ENCODE measurements at regions not wholly inside any gene's neighbourhood (a gene's known extent, or its start where the extent isn't known, plus 50 kb on each side); places are given as distances from the start of the nearest gene placed in this dataset.

GRCh38 chrX:45745479-45745878 lies 544.8 kb upstream of the DIPK2B start:
- H3K9me3 ChIP-seq (ENCODE audit: control insufficient read depth, insufficient read depth, low read length) = no peaks in the 10 kb centered on the region
- H3K4me1 ChIP-seq (ENCODE audit: control insufficient read depth, insufficient read depth, low read length) = no peaks in the 10 kb centered on the region
- H3K27ac ChIP-seq (ENCODE audit: low read length) = no peak overlapping the region
- H3K27me3 ChIP-seq (ENCODE audit: control insufficient read depth, insufficient read depth, low read length) = no peaks in the 10 kb centered on the region
- H3K4me3 ChIP-seq (ENCODE audit: low read length) = no peak overlapping the region
- H3K36me3 ChIP-seq (ENCODE audit: control insufficient read depth, insufficient read depth, low read length) = no peaks in the 10 kb centered on the region
- DNase-seq (ENCODE audit: low read depth, low spot score) = no peak

DNA sequence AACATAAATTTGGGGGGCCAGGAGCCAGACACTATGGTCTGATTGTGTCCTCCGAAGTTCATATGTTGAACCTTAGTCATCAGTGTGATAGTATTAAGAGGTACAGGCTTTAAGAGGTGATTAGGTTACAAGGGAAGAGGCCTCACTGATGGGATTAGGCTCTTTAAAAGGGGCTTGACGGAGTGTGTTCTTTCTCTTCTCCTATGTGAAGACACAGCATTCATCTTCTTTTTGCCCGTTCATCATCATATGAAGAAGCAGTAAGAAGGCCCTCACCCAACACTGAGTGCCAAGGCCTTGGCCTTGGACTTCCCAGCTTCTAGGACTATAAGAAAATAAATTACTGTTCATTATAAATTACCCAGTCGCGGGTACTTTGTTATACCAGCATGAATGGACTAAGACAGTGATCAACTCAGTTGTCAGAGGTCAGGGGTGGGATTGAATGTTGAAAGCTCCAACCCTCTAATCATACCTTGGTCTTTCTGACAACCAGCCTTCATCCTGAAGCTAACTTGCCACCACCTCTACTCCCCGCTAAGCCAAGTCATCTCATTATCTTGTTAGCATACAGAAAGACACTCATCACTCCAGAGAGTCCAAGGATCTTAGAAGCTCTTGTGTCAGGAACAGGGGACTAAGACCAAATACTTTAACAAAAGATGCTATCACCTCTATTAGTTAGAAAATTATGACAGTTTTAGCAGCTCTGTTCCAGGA lies 543.4 kb upstream of the DIPK2B start:
- WGBS (ENCODE audit: insufficient coverage, insufficient read length) = no CpG with 5 or more reads among the region's 6 CpGs

DNA sequence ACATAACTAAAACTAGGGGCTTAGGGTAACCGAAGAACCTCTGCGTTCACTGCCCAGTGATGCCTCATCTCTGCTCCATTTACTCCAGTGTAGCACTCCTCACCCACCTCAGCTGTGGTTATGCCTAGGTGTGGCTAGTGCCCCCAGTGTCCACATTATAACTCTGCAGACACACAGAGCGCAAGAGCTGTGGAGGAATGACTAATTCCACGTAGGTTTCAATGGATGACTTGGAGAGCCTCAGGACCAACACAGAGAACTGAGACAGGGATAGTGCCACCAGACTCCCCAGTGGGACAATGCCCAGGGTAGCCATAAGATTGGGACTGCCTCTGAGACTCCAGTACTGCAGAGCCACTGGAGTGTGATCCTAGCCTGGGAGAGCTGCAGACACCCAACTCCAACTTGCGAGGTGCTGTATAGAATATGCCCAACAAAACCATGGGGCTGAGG lies 542.4 kb upstream of the DIPK2B start:
- Histone ChIP-seq H3K36me3 (ENCODE audit: control insufficient read depth, insufficient read depth, low read length) (no peaks in the 10 kb centered on the region), H3K9me3 (ENCODE audit: control insufficient read depth, insufficient read depth, low read length) (no peaks in the 10 kb centered on the region), H3K27ac (ENCODE audit: low read length) (no peak overlapping the region), H3K4me1 (ENCODE audit: control insufficient read depth, insufficient read depth, low read length) (no peaks in the 10 kb centered on the region), H3K4me3 (ENCODE audit: low read length) (no peak overlapping the region), H3K27me3 (ENCODE audit: control insufficient read depth, insufficient read depth, low read length) (no peaks in the 10 kb centered on the region)
- WGBS (ENCODE audit: insufficient coverage, insufficient read length) = no CpG with 5 or more reads among the region's 5 CpGs
- no peak for DNase-seq (ENCODE audit: low read depth, low spot score)

More for the DNA sequence above, 543.4 kb upstream of the DIPK2B start:
- no peaks in the 10 kb centered on the region for H3K9me3 ChIP-seq (ENCODE audit: control insufficient read depth, insufficient read depth, low read length)
- no peaks in the 10 kb centered on the region for H3K4me1 ChIP-seq (ENCODE audit: control insufficient read depth, insufficient read depth, low read length)
- H3K27ac ChIP-seq (ENCODE audit: low read length) = no peak overlapping the region
- DNase-seq (ENCODE audit: low read depth, low spot score) = no peak
- H3K4me3 ChIP-seq (ENCODE audit: low read length) = no peak overlapping the region
- no peaks in the 10 kb centered on the region for H3K27me3 ChIP-seq (ENCODE audit: control insufficient read depth, insufficient read depth, low read length)
- no peaks in the 10 kb centered on the region for H3K36me3 ChIP-seq (ENCODE audit: control insufficient read depth, insufficient read depth, low read length)

- Histone ChIP-seq H3K4me1 (ENCODE audit: control insufficient read depth, insufficient read depth, low read length) (no peaks in the 10 kb centered on the region), H3K4me3 (ENCODE audit: low read length) (no peak overlapping the region), H3K27ac (ENCODE audit: low read length) (no peak overlapping the region), H3K9me3 (ENCODE audit: control insufficient read depth, insufficient read depth, low read length) (no peaks in the 10 kb centered on the region), H3K36me3 (ENCODE audit: control insufficient read depth, insufficient read depth, low read length) (no peaks in the 10 kb centered on the region), H3K27me3 (ENCODE audit: control insufficient read depth, insufficient read depth, low read length) (no peaks in the 10 kb centered on the region)
- no peak for DNase-seq (ENCODE audit: low read depth, low spot score)
- WGBS (ENCODE audit: insufficient coverage, insufficient read length) = no CpG with 5 or more reads among the region's 3 CpGs
Observed at GRCh38 chrX:45740291-45740690, 539.6 kb upstream of the DIPK2B start.

GRCh38 chrX:45735571-45735970 lies 534.9 kb upstream of the DIPK2B start:
- no peak for DNase-seq (ENCODE audit: low read depth, low spot score)
- Histone ChIP-seq H3K4me1 (ENCODE audit: control insufficient read depth, insufficient read depth, low read length) (no peaks in the 10 kb centered on the region), H3K9me3 (ENCODE audit: control insufficient read depth, insufficient read depth, low read length) (no peaks in the 10 kb centered on the region), H3K27me3 (ENCODE audit: control insufficient read depth, insufficient read depth, low read length) (no peaks in the 10 kb centered on the region), H3K4me3 (ENCODE audit: low read length) (no peak overlapping the region), H3K27ac (ENCODE audit: low read length) (no peak overlapping the region), H3K36me3 (ENCODE audit: control insufficient read depth, insufficient read depth, low read length) (no peaks in the 10 kb centered on the region)
- no CpG with 5 or more reads among the region's 1 CpG for WGBS (ENCODE audit: insufficient coverage, insufficient read length)

- H3K27me3 ChIP-seq (ENCODE audit: control insufficient read depth, insufficient read depth, low read length) = no peaks in the 10 kb centered on the region
- H3K4me1 ChIP-seq (ENCODE audit: control insufficient read depth, insufficient read depth, low read length) = no peaks in the 10 kb centered on the region; the same call in 1 of the 2 replicates
- H3K9me3 ChIP-seq (ENCODE audit: control insufficient read depth, insufficient read depth, low read length) = no peaks in the 10 kb centered on the region
- no peaks in the 10 kb centered on the region for H3K36me3 ChIP-seq (ENCODE audit: control insufficient read depth, insufficient read depth, low read length)
- DNase-seq (ENCODE audit: low read depth, low spot score) = no peak
- no peak overlapping the region for H3K4me3 ChIP-seq (ENCODE audit: low read length)
- H3K27ac ChIP-seq (ENCODE audit: low read length) = no peak overlapping the region
- WGBS (ENCODE audit: insufficient coverage, insufficient read length) = no CpG with 5 or more reads among the region's 10 CpGs
Observed at GRCh38 chrX:45731448-45731847, 530.8 kb upstream of the DIPK2B start.

- no CpG with 5 or more reads among the region's 1 CpG for WGBS (ENCODE audit: insufficient coverage, insufficient read length)
- H3K4me3 ChIP-seq (ENCODE audit: low read length) = no peak overlapping the region
- no peaks in the 10 kb centered on the region for H3K27me3 ChIP-seq (ENCODE audit: control insufficient read depth, insufficient read depth, low read length)
- H3K4me1 ChIP-seq (ENCODE audit: control insufficient read depth, insufficient read depth, low read length) = no peaks in the 10 kb centered on the region; the same call in 1 of the 2 replicates
- no peaks in the 10 kb centered on the region for H3K36me3 ChIP-seq (ENCODE audit: control insufficient read depth, insufficient read depth, low read length)
- no peak for DNase-seq (ENCODE audit: low read depth, low spot score)
- no peaks in the 10 kb centered on the region for H3K9me3 ChIP-seq (ENCODE audit: control insufficient read depth, insufficient read depth, low read length)
- H3K27ac ChIP-seq (ENCODE audit: low read length) = no peak overlapping the region
Observed at GRCh38 chrX:45727761-45728160, 527.1 kb upstream of the DIPK2B start.

GRCh38 chrX:45722471-45722870 lies 521.8 kb upstream of the DIPK2B start:
- no peaks in the 10 kb centered on the region for H3K36me3 ChIP-seq (ENCODE audit: control insufficient read depth, insufficient read depth, low read length)
- no CpG with 5 or more reads among the region's 3 CpGs for WGBS (ENCODE audit: insufficient coverage, insufficient read length)
- no peaks in the 10 kb centered on the region for H3K4me1 ChIP-seq (ENCODE audit: control insufficient read depth, insufficient read depth, low read length)
- H3K27me3 ChIP-seq (ENCODE audit: control insufficient read depth, insufficient read depth, low read length) = no peaks in the 10 kb centered on the region
- DNase-seq (ENCODE audit: low read depth, low spot score) = no peak
- no peak overlapping the region for H3K4me3 ChIP-seq (ENCODE audit: low read length)
- H3K9me3 ChIP-seq (ENCODE audit: control insufficient read depth, insufficient read depth, low read length) = no peaks in the 10 kb centered on the region
- H3K27ac ChIP-seq (ENCODE audit: low read length) = no peak overlapping the region

- H3K9me3 ChIP-seq (ENCODE audit: control insufficient read depth, insufficient read depth, low read length) = no peaks in the 10 kb centered on the region
- no peaks in the 10 kb centered on the region for H3K36me3 ChIP-seq (ENCODE audit: control insufficient read depth, insufficient read depth, low read length)
- H3K4me1 ChIP-seq (ENCODE audit: control insufficient read depth, insufficient read depth, low read length) = no peaks in the 10 kb centered on the region
- no peaks in the 10 kb centered on the region for H3K27me3 ChIP-seq (ENCODE audit: control insufficient read depth, insufficient read depth, low read length)
- no peak overlapping the region for H3K27ac ChIP-seq (ENCODE audit: low read length)
- no peak overlapping the region for H3K4me3 ChIP-seq (ENCODE audit: low read length)
- no peak for DNase-seq (ENCODE audit: low read depth, low spot score)
- no CpG with 5 or more reads among the region's 4 CpGs for WGBS (ENCODE audit: insufficient coverage, insufficient read length)
Observed at GRCh38 chrX:45719751-45720501, 519.2 kb upstream of the DIPK2B start.

- no CpG with 5 or more reads among the region's 1 CpG for WGBS (ENCODE audit: insufficient coverage, insufficient read length)
- H3K4me1 ChIP-seq (ENCODE audit: control insufficient read depth, insufficient read depth, low read length) = no peaks in the 10 kb centered on the region
Observed at GRCh38 chrX:45718676-45719075, 518.0 kb upstream of the DIPK2B start.

More at GRCh38 chrX:45718676-45719075, 518.0 kb upstream of the DIPK2B start:
- DNase-seq (ENCODE audit: low read depth, low spot score) = no peak
- H3K27me3 ChIP-seq (ENCODE audit: control insufficient read depth, insufficient read depth, low read length) = no peaks in the 10 kb centered on the region
- no peaks in the 10 kb centered on the region for H3K9me3 ChIP-seq (ENCODE audit: control insufficient read depth, insufficient read depth, low read length)
- no peaks in the 10 kb centered on the region for H3K36me3 ChIP-seq (ENCODE audit: control insufficient read depth, insufficient read depth, low read length)
- no peak overlapping the region for H3K27ac ChIP-seq (ENCODE audit: low read length)
- H3K4me3 ChIP-seq (ENCODE audit: low read length) = no peak overlapping the region
